Spleen (tissue), 7 donors: ENCODE measurements at regions not wholly inside any gene's neighbourhood (a gene's known extent, or its start where the extent isn't known, plus 50 kb on each side); places are given as distances from the start of the nearest gene placed in this dataset.

Source experiments
- POLR2AphosphoS5 ChIP-seq, 3 donors: sonication (generic); formaldehyde crosslinking; IDR thresholded peaks; one replicate each; pipeline ENCODE4 v1.5.1; 2017; ENCODE audit warnings: antibody characterized with exemption in 3 of 3
- TF ChIP-seq, protein P1 (sequence below), 11 experiments: fragments of 200-600 bp in 7 of 11; fragments of 450-650 bp in 4 of 11; sonication (generic) in 4 of 11; IDR thresholded peaks in 8 of 11; conservative IDR thresholded peaks in 3 of 11; 1 replicate in 7 of 11; 2 replicates in 4 of 11; pipeline versions ENCODE4 v1.4.0 to v1.8.0; 2016 to 2021; ENCODE audit warnings: antibody characterized with exemption in 11 of 11, inconsistent platforms in 4 of 11, mild to moderate bottlenecking in 1 of 11
- donor health status: DM: no; HTN: no; CAD: no; lungs with moderate emphysema.
- donor health status: DM: no; HTN: no; CAD: no.
- donor health status: DM: no; HTN: no; CAD: no.

DNA sequence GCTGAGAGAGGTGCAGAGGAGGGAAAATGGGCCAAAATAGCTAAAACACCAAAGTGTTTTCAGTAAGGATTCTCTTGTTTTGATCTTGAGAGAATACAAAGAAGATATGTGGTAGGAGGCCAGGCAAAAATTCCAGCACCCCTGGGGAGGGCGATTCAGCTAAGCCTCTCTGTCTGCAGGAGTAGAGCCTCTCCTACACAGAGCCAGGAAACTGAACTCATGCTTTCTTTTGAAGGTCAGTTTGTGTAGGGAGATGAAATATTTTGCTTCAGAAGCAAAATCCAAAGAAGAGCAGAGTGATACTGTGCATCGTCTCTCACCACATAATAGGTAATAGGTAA is 565.0 kb downstream of the FGF9 start:
- TF ChIP-seq, protein P1, sequence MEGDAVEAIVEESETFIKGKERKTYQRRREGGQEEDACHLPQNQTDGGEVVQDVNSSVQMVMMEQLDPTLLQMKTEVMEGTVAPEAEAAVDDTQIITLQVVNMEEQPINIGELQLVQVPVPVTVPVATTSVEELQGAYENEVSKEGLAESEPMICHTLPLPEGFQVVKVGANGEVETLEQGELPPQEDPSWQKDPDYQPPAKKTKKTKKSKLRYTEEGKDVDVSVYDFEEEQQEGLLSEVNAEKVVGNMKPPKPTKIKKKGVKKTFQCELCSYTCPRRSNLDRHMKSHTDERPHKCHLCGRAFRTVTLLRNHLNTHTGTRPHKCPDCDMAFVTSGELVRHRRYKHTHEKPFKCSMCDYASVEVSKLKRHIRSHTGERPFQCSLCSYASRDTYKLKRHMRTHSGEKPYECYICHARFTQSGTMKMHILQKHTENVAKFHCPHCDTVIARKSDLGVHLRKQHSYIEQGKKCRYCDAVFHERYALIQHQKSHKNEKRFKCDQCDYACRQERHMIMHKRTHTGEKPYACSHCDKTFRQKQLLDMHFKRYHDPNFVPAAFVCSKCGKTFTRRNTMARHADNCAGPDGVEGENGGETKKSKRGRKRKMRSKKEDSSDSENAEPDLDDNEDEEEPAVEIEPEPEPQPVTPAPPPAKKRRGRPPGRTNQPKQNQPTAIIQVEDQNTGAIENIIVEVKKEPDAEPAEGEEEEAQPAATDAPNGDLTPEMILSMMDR (IDR thresholded peaks at IDR 0.05 in 8 of 11, conservative IDR thresholded peaks at IDR 0.05 in 3 of 11), result no peak
- no peak for TF ChIP-seq POLR2AphosphoS5 (IDR thresholded peaks at IDR 0.05)
